ENCODE measurements at regions not wholly inside any gene's neighbourhood (a gene's known extent, or its start where the extent isn't known, plus 50 kb on each side); places are given as distances from the start of the nearest gene placed in this dataset.

- POLR2A ChIA-PET: no interaction called here
- CTCF ChIA-PET: no interaction called here
- TF ChIP-seq CTCF (IDR thresholded peaks at IDR 0.05; ENCODE audit: insufficient read depth, low read depth, low read length): no peak
- Histone ChIP-seq H3K4me3 (ENCODE audit: low read depth, low read length) (no peak overlapping the region), H3K36me3 (ENCODE audit: control insufficient read depth, insufficient read depth, low read length) (no peaks in the 10 kb centered on the region), H3K27me3 (ENCODE audit: control insufficient read depth, insufficient read depth, low read length) (peaks cover 23% of the 10 kb centered on the region)
- DNase-seq (ENCODE audit: low read depth): no peak
These were observed 165.7 kb downstream of the RTP5 start for GRCh38 chr2:242034996-242035814.

GRCh38 chr2:242035858-242036652 is 166.5 kb downstream of the RTP5 start:
- POLR2A ChIA-PET: no interaction called here
- peaks cover 22% of the 10 kb centered on the region for H3K27me3 ChIP-seq (ENCODE audit: control insufficient read depth, insufficient read depth, low read length)
- TF ChIP-seq CTCF (IDR thresholded peaks at IDR 0.05; ENCODE audit: insufficient read depth, low read depth, low read length): no peak
- H3K4me3 ChIP-seq (ENCODE audit: low read depth, low read length): no peak overlapping the region
- H3K36me3 ChIP-seq (ENCODE audit: control insufficient read depth, insufficient read depth, low read length): no peaks in the 10 kb centered on the region
- no peak for DNase-seq (ENCODE audit: low read depth)
- CTCF ChIA-PET: no interaction called here

- CTCF ChIA-PET: no interaction called here
- Histone ChIP-seq H3K36me3 (ENCODE audit: control insufficient read depth, insufficient read depth, low read length) (no peaks in the 10 kb centered on the region), H3K27me3 (ENCODE audit: control insufficient read depth, insufficient read depth, low read length) (peaks cover 22% of the 10 kb centered on the region), H3K4me3 (ENCODE audit: low read depth, low read length) (no peak overlapping the region)
- no peak for TF ChIP-seq CTCF (IDR thresholded peaks at IDR 0.05; ENCODE audit: insufficient read depth, low read depth, low read length)
- POLR2A ChIA-PET: no interaction called here
- no peak for DNase-seq (ENCODE audit: low read depth)
These were observed 167.1 kb downstream of the RTP5 start for GRCh38 chr2:242036653-242036950.

GRCh38 chr2:242038166-242038927 is 168.8 kb downstream of the RTP5 start:
- no peak for DNase-seq (ENCODE audit: low read depth)
- ChIA-PET POLR2A (no interaction called here), CTCF (interaction anchor here (0.7 to 1.0 kb wide), 2 partner anchors 17 to 39 kb away, joined by 3 read pairs; no protein-coding TSS in a partner anchor)
- TF ChIP-seq CTCF (IDR thresholded peaks at IDR 0.05; ENCODE audit: insufficient read depth, low read depth, low read length): no peak
- Histone ChIP-seq H3K4me3 (ENCODE audit: low read depth, low read length) (no peak overlapping the region), H3K27me3 (ENCODE audit: control insufficient read depth, insufficient read depth, low read length) (peaks cover 16% of the 10 kb centered on the region), H3K36me3 (ENCODE audit: control insufficient read depth, insufficient read depth, low read length) (no peaks in the 10 kb centered on the region)

GRCh38 chr2:242038928-242039341 is 169.4 kb downstream of the RTP5 start:
- CTCF ChIA-PET: no interaction called here
- no peak for TF ChIP-seq CTCF (IDR thresholded peaks at IDR 0.05; ENCODE audit: insufficient read depth, low read depth, low read length)
- DNase-seq (ENCODE audit: low read depth): no peak
- POLR2A ChIA-PET: no interaction called here
- Histone ChIP-seq H3K4me3 (ENCODE audit: low read depth, low read length) (no peak overlapping the region), H3K36me3 (ENCODE audit: control insufficient read depth, insufficient read depth, low read length) (no peaks in the 10 kb centered on the region), H3K27me3 (ENCODE audit: control insufficient read depth, insufficient read depth, low read length) (peaks cover 14% of the 10 kb centered on the region)

All from BJ (cell line).